H1 (cell line): ENCODE measurements at regions not wholly inside any gene's neighbourhood (a gene's known extent, or its start where the extent isn't known, plus 50 kb on each side); places are given as distances from the start of the nearest gene placed in this dataset.

ENCODE experiments used
- CTCF ChIA-PET: fragments of 300-600 bp; sonication (Branson Sonifier 250); formaldehyde crosslinking; loops from one replicate; lab custom pipeline; 2021; ENCODE audit not compliant: partially characterized antibody; lab: Charles Lee
- POLR2A ChIA-PET: fragments of 300-600 bp; sonication (Branson Sonifier 250); formaldehyde crosslinking; loops from one replicate; lab custom pipeline; 2021; ENCODE audit warnings: inconsistent platforms; ENCODE audit not compliant: partially characterized antibody; lab: Charles Lee
- DNase-seq, 2 experiments: peaks; one replicate each; pipeline versions ENCODE4 v3.0.0 to v3.0.0-alpha.2; 2010 to 2022; ENCODE audit warnings: low spot score in 2 of 2, low read depth in 1 of 2, mixed read lengths in 1 of 2
- FAIRE-seq: peaks from 2 replicates; lab custom pipeline; 2011; peaks lifted over from hg19 to GRCh38; lab: Jason Lieb, UNC
- H2AFZ ChIP-seq: 2 replicates; pipeline ENCODE4 v1.8.1; 2012; ENCODE audit warnings: low read length, inconsistent platforms
- H2AK5ac ChIP-seq: 2 replicates; pipeline ENCODE4 v1.6.1; 2013; ENCODE audit warnings: low read depth, low read length
- H2BK120ac ChIP-seq: replicated peaks from 2 replicates; pipeline ENCODE3; 2013; ENCODE audit warnings: low read depth, low read length, inconsistent platforms
- H2BK12ac ChIP-seq: 2 replicates; pipeline ENCODE4 v1.6.1; 2013; ENCODE audit warnings: low read depth, low read length
- H2BK15ac ChIP-seq: 2 replicates; pipeline ENCODE4 v1.6.1; 2013; ENCODE audit warnings: low read length
- H2BK20ac ChIP-seq: 2 replicates; pipeline ENCODE4 v1.6.1; 2013; ENCODE audit warnings: low read length
- H2BK5ac ChIP-seq: 2 replicates; pipeline ENCODE4 v1.6.1; 2013; ENCODE audit warnings: low read depth, low read length
- H3K14ac ChIP-seq: 2 replicates; pipeline ENCODE4 v1.6.1; 2013; ENCODE audit warnings: inconsistent platforms; ENCODE audit not compliant: insufficient read length
- H3K18ac ChIP-seq: 2 replicates; pipeline ENCODE4 v1.6.1; 2013; ENCODE audit warnings: low read length; ENCODE audit errors: extremely low read depth
- H3K23ac ChIP-seq: 2 replicates; pipeline ENCODE4 v1.6.1; 2013; ENCODE audit warnings: inconsistent platforms; ENCODE audit not compliant: insufficient read length
- H3K23me2 ChIP-seq: 2 replicates; pipeline ENCODE4 v1.6.1; 2013; ENCODE audit warnings: low read depth, low read length
- H3K27ac ChIP-seq: 2 replicates; pipeline ENCODE4 v1.6.1; 2011; ENCODE audit warnings: low read depth, low read length, inconsistent platforms
- H3K27me3 ChIP-seq, 4 experiments: replicated peaks in 1 of 4; 1 replicate in 1 of 4; 2 replicates in 3 of 4; pipeline versions ENCODE4 v1.6.1 to v1.8.1; 2011 to 2013; ENCODE audit warnings: low read length in 3 of 4, mild to moderate bottlenecking in 3 of 4, inconsistent platforms in 2 of 4, mixed read lengths in 2 of 4, moderate library complexity in 1 of 4; ENCODE audit not compliant: control insufficient read depth in 3 of 4, insufficient read depth in 3 of 4; ENCODE audit errors: extremely low read depth in 1 of 4
- H3K36me3 ChIP-seq, 4 experiments: 2 replicates each; pipeline versions ENCODE4 v1.6.1 to v1.8.1; 2011 to 2013; ENCODE audit warnings: mild to moderate bottlenecking in 4 of 4, low read length in 3 of 4, moderate library complexity in 2 of 4, control low read depth in 1 of 4, inconsistent platforms in 1 of 4; ENCODE audit not compliant: insufficient read depth in 4 of 4, control insufficient read depth in 2 of 4
- H3K4ac ChIP-seq: replicated peaks from 2 replicates; pipeline ENCODE3; 2013; ENCODE audit warnings: low read length, low read depth, mixed read lengths, inconsistent platforms; ENCODE audit not compliant: insufficient read length
- H3K4me1 ChIP-seq, 4 experiments: replicated peaks in 1 of 4; 1 replicate in 1 of 4; 2 replicates in 3 of 4; pipeline versions ENCODE4 v1.6.1 to v1.8.1; 2011 to 2013; ENCODE audit warnings: low read length in 3 of 4, inconsistent platforms in 2 of 4, mixed read lengths in 1 of 4; ENCODE audit not compliant: insufficient read depth in 4 of 4, control insufficient read depth in 3 of 4
- H3K4me2 ChIP-seq, 2 experiments: 2 replicates each; pipeline versions ENCODE4 v1.6.1 to v1.8.1; 2011 to 2013; ENCODE audit warnings: low read depth in 2 of 2, low read length in 2 of 2, control low read depth in 1 of 2, inconsistent platforms in 1 of 2, mild to moderate bottlenecking in 1 of 2; ENCODE audit not compliant: insufficient read depth in 1 of 2
- H3K4me3 ChIP-seq, 4 experiments: fragments of 200-600, 300-600 bp in 1 of 4; sonication (generic), shearing (Covaris generic), sonication (Bioruptor Twin) in 1 of 4; 2 replicates each; pipeline versions ENCODE4 v1.5.1 to v1.8.1; 2011 to 2016; ENCODE audit warnings: low read length in 4 of 4, low read depth in 3 of 4, control low read depth in 2 of 4, inconsistent platforms in 2 of 4, mild to moderate bottlenecking in 2 of 4, mixed read lengths in 1 of 4, moderate library complexity in 1 of 4; ENCODE audit not compliant: insufficient read depth in 2 of 4; ENCODE audit errors: extremely low read depth in 1 of 4
- H3K56ac ChIP-seq: replicated peaks from 2 replicates; pipeline ENCODE3; 2013; ENCODE audit warnings: low read depth, mild to moderate bottlenecking, mixed read lengths, low read length, inconsistent platforms; ENCODE audit not compliant: insufficient read length
- H3K79me1 ChIP-seq: 2 replicates; pipeline ENCODE4 v1.6.1; 2013; ENCODE audit warnings: low read depth, low read length, control low read depth
- H3K79me2 ChIP-seq, 2 experiments: 2 replicates each; pipeline versions ENCODE4 v1.6.1 to v1.8.1; 2012 to 2013; ENCODE audit warnings: low read length in 2 of 2, mild to moderate bottlenecking in 2 of 2, inconsistent platforms in 1 of 2; ENCODE audit not compliant: insufficient read depth in 2 of 2, control insufficient read depth in 1 of 2
- H3K9ac ChIP-seq, 4 experiments: replicated peaks in 1 of 4; 1 replicate in 1 of 4; 2 replicates in 3 of 4; pipeline versions ENCODE4 v1.6.1 to v1.8.1; 2011 to 2013; ENCODE audit warnings: low read depth in 3 of 4, low read length in 3 of 4, control low read depth in 2 of 4, mild to moderate bottlenecking in 2 of 4, moderate library complexity in 2 of 4, inconsistent platforms in 1 of 4; ENCODE audit errors: extremely low read depth in 1 of 4
- H3K9me3 ChIP-seq, 2 experiments: 2 replicates each; pipeline versions ENCODE4 v1.6.1 to v1.8.1; 2012 to 2013; ENCODE audit warnings: mild to moderate bottlenecking in 2 of 2, moderate library complexity in 2 of 2, control low read depth in 1 of 2, inconsistent platforms in 1 of 2, low read depth in 1 of 2, low read length in 1 of 2, mixed read lengths in 1 of 2; ENCODE audit not compliant: insufficient read depth in 2 of 2
- H4K20me1 ChIP-seq, 2 experiments: replicated peaks in 1 of 2; 2 replicates each; pipeline versions ENCODE3 to v1.8.1; 2011 to 2013; ENCODE audit warnings: inconsistent platforms in 2 of 2, low read length in 2 of 2, mild to moderate bottlenecking in 1 of 2; ENCODE audit not compliant: insufficient read depth in 2 of 2, control insufficient read depth in 1 of 2
- H4K5ac ChIP-seq: 2 replicates; pipeline ENCODE4 v1.6.1; 2013; ENCODE audit warnings: low read length, low read depth, mixed read lengths, inconsistent platforms; ENCODE audit not compliant: insufficient read length
- H4K8ac ChIP-seq: 2 replicates; pipeline ENCODE4 v1.8.0; 2013; ENCODE audit warnings: mild to moderate bottlenecking, moderate library complexity, low read length, inconsistent platforms; ENCODE audit not compliant: insufficient read depth; ENCODE audit errors: extremely low read depth
- H4K91ac ChIP-seq: replicated peaks from 2 replicates; pipeline ENCODE3; 2013; ENCODE audit warnings: low read length, mixed read lengths, inconsistent platforms; ENCODE audit not compliant: insufficient read length
- BCL11A ChIP-seq, 2 experiments: IDR thresholded peaks; one replicate each; pipeline ENCODE4 v1.6.1; 2011; ENCODE audit warnings: low read depth in 2 of 2, low read length in 2 of 2, mild to moderate bottlenecking in 2 of 2
- RAD21 ChIP-seq, 2 experiments: IDR thresholded peaks in 1 of 2; conservative IDR thresholded peaks in 1 of 2; 2 replicates each; pipeline ENCODE4 v1.6.1; 2011; ENCODE audit warnings: low read depth in 2 of 2, low read length in 2 of 2, improper control_type of control experiment in 1 of 2, inconsistent platforms in 1 of 2, mild to moderate bottlenecking in 1 of 2, moderate library complexity in 1 of 2
- TAF1 ChIP-seq: IDR thresholded peaks from 2 replicates; pipeline ENCODE4 v1.6.1; 2011; ENCODE audit warnings: mild to moderate bottlenecking, low read depth, low read length
- TAF7 ChIP-seq: optimal IDR thresholded peaks from 2 replicates; pipeline ENCODE3; 2011; ENCODE audit warnings: low read depth, mild to moderate bottlenecking, inconsistent platforms, low read length, moderate library complexity, borderline replicate concordance
- WGBS, 2 experiments: shearing (Covaris generic) in 1 of 2; methylation state at CpG; one replicate each; pipeline versions ENCODE4 v1.1.6 to v1.1.7; 2013 to 2015; ENCODE audit warnings: low lambda C conversion rate in 2 of 2, mixed read lengths in 2 of 2, inconsistent platforms in 1 of 2, low coverage in 1 of 2, missing lambda C conversion rate in 1 of 2; ENCODE audit not compliant: insufficient replicate concordance in 2 of 2, insufficient coverage in 1 of 2, insufficient read length in 1 of 2; ENCODE audit errors: extremely low coverage in 1 of 2, missing lambda C conversion rate in 1 of 2; 5-methylcytosine and 5-hydroxymethylcytosine counted together
- TF ChIP-seq, protein P1 (sequence below): IDR thresholded peaks from 2 replicates; pipeline ENCODE4 v1.6.1; 2011; ENCODE audit warnings: low read length, improper control_type of control experiment
- TF ChIP-seq, protein P2 (sequence below), 3 experiments: IDR thresholded peaks; 1 replicate in 2 of 3; 2 replicates in 1 of 3; pipeline versions ENCODE4 v1.5.1 to v1.6.1; 2011; ENCODE audit warnings: low read length in 3 of 3, mild to moderate bottlenecking in 3 of 3, inconsistent platforms in 2 of 3, low read depth in 1 of 3, moderate library complexity in 1 of 3; ENCODE audit not compliant: insufficient read depth in 1 of 3; ENCODE audit errors: control extremely low read depth in 1 of 3

DNA sequence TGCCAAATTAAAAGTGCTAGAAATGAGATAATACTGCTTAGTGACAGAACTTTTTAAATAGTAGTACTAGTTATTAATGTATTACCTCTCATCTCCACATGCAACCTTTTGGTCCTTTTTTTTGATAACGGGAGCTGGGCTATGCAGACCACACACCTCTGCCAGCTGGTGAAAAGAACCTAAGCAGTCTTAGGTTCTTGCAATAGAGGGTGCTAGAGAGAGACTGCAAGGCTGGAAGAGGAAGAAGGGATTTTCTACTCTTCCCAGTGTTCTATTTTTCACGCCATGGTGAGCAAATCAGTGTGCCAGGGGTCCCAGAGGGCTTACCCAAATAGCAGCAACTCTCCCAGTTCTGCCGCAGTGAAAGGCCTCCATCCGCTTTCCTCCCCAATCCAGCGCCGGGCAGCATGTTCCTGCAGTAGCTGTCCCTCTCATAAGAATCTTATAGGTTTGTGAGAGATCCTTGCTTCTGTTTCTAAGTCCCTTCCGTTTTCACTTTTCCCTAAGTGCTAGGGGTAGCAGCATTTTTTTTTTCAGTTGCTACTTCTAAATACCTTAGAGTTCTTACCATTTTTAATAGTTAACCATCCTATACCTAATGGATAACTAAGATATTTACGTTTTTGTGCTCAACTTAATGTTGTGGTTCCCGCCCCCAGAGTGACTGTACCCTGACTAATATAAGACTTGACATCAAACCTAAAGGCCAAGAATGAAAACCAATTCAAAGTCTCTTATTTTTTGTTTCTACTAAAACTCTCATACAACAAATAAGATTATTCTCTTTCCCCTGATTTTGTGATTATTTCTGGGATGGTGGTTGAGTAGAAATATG is 69.4 kb upstream of the UBE2E3 start:
- peak overlapping the region; percentile 30; the same call in 1 of the 2 replicates for H2AFZ ChIP-seq
- no peaks in the 10 kb centered on the region for H3K27me3 ChIP-seq
- H4K20me1 ChIP-seq, result no peaks in the 10 kb centered on the region
- WGBS, 2 experiments, result 81% methylated on average over 9 of the region's 9 CpGs; no CpG with 5 or more reads in 1 of the 2 experiments
- no peak overlapping the region for H3K56ac ChIP-seq
- no peak overlapping the region for H3K27ac ChIP-seq
- DNase-seq, result peak in 1 of 2 experiments; percentile 55
- H3K9me3 ChIP-seq, result no peaks in the 10 kb centered on the region
- H4K91ac ChIP-seq, result no peak overlapping the region
- H3K79me1 ChIP-seq, result no peaks in the 10 kb centered on the region
- no peaks in the 10 kb centered on the region for H3K4me1 ChIP-seq
- no peak overlapping the region for H3K4me3 ChIP-seq
- H4K5ac ChIP-seq, result no peak overlapping the region
- H3K9ac ChIP-seq, result no peak overlapping the region
- 0 out of 2 replicates have a peak overlapping the region, but pooled peaks have one; percentile 79 for H4K8ac ChIP-seq
- H3K23ac ChIP-seq, result no peak overlapping the region
- no peak overlapping the region for H2BK5ac ChIP-seq
- ChIA-PET CTCF (interaction anchor here (0.5 to 2.0 kb wide), 8 partner anchors 9 to 1637 kb away, joined by 3 to 7 read pairs (median 4); no protein-coding TSS in a partner anchor), POLR2A (interaction anchor here (0.9 kb wide), 1 partner anchor 31 kb away, joined by 3 read pairs; no protein-coding TSS in a partner anchor)
- H3K18ac ChIP-seq, result no peak overlapping the region
- H3K23me2 ChIP-seq, result no peaks in the 10 kb centered on the region
- H2BK15ac ChIP-seq, result no peak overlapping the region
- no peaks in the 10 kb centered on the region for H3K79me2 ChIP-seq
- H2AK5ac ChIP-seq, result no peak overlapping the region
- no peak overlapping the region for H2BK20ac ChIP-seq
- no peak overlapping the region for H2BK120ac ChIP-seq
- no peak overlapping the region for H3K14ac ChIP-seq
- H3K4me2 ChIP-seq, result no peak overlapping the region
- no peaks in the 10 kb centered on the region for H3K36me3 ChIP-seq
- no peak overlapping the region for H2BK12ac ChIP-seq
- TF ChIP-seq TAF7 (no peak), BCL11A (IDR thresholded peaks at IDR 0.05; ENCODE audit: low read depth in 2 of 2, low read length in 2 of 2) (no peak), TAF1 (no peak), RAD21 (IDR thresholded peaks at IDR 0.05 in 1 of 2, conservative IDR thresholded peaks at IDR 0.05 in 1 of 2; ENCODE audit: low read depth in 2 of 2, low read length in 2 of 2) (peak; percentile 44 to 50)
- TF ChIP-seq, protein P1, sequence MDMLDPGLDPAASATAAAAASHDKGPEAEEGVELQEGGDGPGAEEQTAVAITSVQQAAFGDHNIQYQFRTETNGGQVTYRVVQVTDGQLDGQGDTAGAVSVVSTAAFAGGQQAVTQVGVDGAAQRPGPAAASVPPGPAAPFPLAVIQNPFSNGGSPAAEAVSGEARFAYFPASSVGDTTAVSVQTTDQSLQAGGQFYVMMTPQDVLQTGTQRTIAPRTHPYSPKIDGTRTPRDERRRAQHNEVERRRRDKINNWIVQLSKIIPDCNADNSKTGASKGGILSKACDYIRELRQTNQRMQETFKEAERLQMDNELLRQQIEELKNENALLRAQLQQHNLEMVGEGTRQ, result no peak
- TF ChIP-seq, protein P2, sequence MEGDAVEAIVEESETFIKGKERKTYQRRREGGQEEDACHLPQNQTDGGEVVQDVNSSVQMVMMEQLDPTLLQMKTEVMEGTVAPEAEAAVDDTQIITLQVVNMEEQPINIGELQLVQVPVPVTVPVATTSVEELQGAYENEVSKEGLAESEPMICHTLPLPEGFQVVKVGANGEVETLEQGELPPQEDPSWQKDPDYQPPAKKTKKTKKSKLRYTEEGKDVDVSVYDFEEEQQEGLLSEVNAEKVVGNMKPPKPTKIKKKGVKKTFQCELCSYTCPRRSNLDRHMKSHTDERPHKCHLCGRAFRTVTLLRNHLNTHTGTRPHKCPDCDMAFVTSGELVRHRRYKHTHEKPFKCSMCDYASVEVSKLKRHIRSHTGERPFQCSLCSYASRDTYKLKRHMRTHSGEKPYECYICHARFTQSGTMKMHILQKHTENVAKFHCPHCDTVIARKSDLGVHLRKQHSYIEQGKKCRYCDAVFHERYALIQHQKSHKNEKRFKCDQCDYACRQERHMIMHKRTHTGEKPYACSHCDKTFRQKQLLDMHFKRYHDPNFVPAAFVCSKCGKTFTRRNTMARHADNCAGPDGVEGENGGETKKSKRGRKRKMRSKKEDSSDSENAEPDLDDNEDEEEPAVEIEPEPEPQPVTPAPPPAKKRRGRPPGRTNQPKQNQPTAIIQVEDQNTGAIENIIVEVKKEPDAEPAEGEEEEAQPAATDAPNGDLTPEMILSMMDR (IDR thresholded peaks at IDR 0.05; ENCODE audit: control extremely low read depth in 1 of 3, insufficient read depth in 1 of 3, low read depth in 1 of 3, low read length in 3 of 3), result peak in 2 of 3 experiments; percentile 33 to 61; a peak in 3 of 4 replicates
- TF ChIP-seq, all 59 proteins: peak for 2
- H3K4ac ChIP-seq, result no peak overlapping the region
- peak; percentile 60 for FAIRE-seq
